Common myeloid progenitor, CD34-positive (primary cell): ENCODE measurements at regions not wholly inside any gene's neighbourhood (a gene's known extent, or its start where the extent isn't known, plus 50 kb on each side); places are given as distances from the start of the nearest gene placed in this dataset.
"Not testable (repeated sequence)": the region's sequence is repeated elsewhere in the genome, so short reads cannot be mapped to it uniquely, and the experiment has no call there.

Experiments
- CTCF ChIA-PET: fragments of 350-600 bp; sonication (Branson Sonifier 250); formaldehyde crosslinking; loops from one replicate; lab custom pipeline; 2021; ENCODE audit warnings: antibody characterized with exemption; lab: Charles Lee
- POLR2A ChIA-PET: fragments of 350-600 bp; sonication (Branson Sonifier 250); formaldehyde crosslinking; loops from one replicate; lab custom pipeline; 2021; ENCODE audit warnings: antibody characterized with exemption; lab: Charles Lee
- DNase-seq, 3 donors: peaks; one replicate each; pipeline versions ENCODE4 v3.0.0 to v3.0.0-alpha.2; 2013
- H3K27ac ChIP-seq, 2 experiments: 1 replicate in 1 of 2; 2 replicates in 1 of 2; pipeline ENCODE4 v1.7.0; 2013; ENCODE audit warnings: inconsistent platforms in 2 of 2, low read length in 2 of 2, mild to moderate bottlenecking in 2 of 2, low read depth in 1 of 2, moderate library complexity in 1 of 2; ENCODE audit not compliant: severe bottlenecking in 2 of 2, insufficient read depth in 1 of 2, poor library complexity in 1 of 2
- H3K27me3 ChIP-seq, 5 experiments: replicated peaks in 2 of 5; 1 replicate in 3 of 5; 2 replicates in 2 of 5; pipeline versions ENCODE4 v1.6.1 to v1.7.0; 2013; ENCODE audit warnings: low read length in 4 of 5, mild to moderate bottlenecking in 2 of 5, moderate library complexity in 2 of 5, inconsistent platforms in 1 of 5; ENCODE audit not compliant: insufficient read depth in 5 of 5, control insufficient read depth in 4 of 5
- H3K36me3 ChIP-seq, 4 experiments: 1 replicate in 2 of 4; 2 replicates in 2 of 4; pipeline versions ENCODE4 v1.6.1 to v1.7.0; 2013; ENCODE audit warnings: low read length in 3 of 4, control low read depth in 1 of 4, mild to moderate bottlenecking in 1 of 4; ENCODE audit not compliant: control insufficient read depth in 4 of 4, insufficient read depth in 4 of 4
- H3K4me1 ChIP-seq, 4 experiments: 1 replicate in 3 of 4; 2 replicates in 1 of 4; pipeline versions ENCODE4 v1.6.1 to v1.7.1; 2013; ENCODE audit warnings: low read length in 3 of 4, mild to moderate bottlenecking in 3 of 4, control low read depth in 1 of 4, inconsistent platforms in 1 of 4, moderate library complexity in 1 of 4; ENCODE audit not compliant: control insufficient read depth in 4 of 4, insufficient read depth in 4 of 4; ENCODE audit errors: control extremely low read depth in 1 of 4
- H3K4me3 ChIP-seq, 7 experiments: 1 replicate in 4 of 7; 2 replicates in 3 of 7; pipeline versions ENCODE4 v1.5.1 to v1.7.0; 2013; ENCODE audit warnings: mild to moderate bottlenecking in 7 of 7, low read length in 6 of 7, moderate library complexity in 6 of 7, inconsistent platforms in 2 of 7, low read depth in 2 of 7, control low read depth in 1 of 7; ENCODE audit not compliant: insufficient read depth in 4 of 7, control insufficient read depth in 1 of 7; ENCODE audit errors: extremely low read depth in 1 of 7
- H3K9me3 ChIP-seq, 5 experiments: 1 replicate in 4 of 5; 2 replicates in 1 of 5; pipeline versions ENCODE4 v1.6.1 to v1.7.1; 2013; ENCODE audit warnings: low read length in 4 of 5, mild to moderate bottlenecking in 2 of 5, inconsistent platforms in 1 of 5, low read depth in 1 of 5, moderate library complexity in 1 of 5; ENCODE audit not compliant: control insufficient read depth in 4 of 5, insufficient read depth in 2 of 5; ENCODE audit errors: control extremely low read depth in 1 of 5
- WGBS: methylation state at CpG from one replicate; pipeline ENCODE4 v1.1.5; 2013; ENCODE audit not compliant: insufficient coverage; 5-methylcytosine and 5-hydroxymethylcytosine counted together

DNA sequence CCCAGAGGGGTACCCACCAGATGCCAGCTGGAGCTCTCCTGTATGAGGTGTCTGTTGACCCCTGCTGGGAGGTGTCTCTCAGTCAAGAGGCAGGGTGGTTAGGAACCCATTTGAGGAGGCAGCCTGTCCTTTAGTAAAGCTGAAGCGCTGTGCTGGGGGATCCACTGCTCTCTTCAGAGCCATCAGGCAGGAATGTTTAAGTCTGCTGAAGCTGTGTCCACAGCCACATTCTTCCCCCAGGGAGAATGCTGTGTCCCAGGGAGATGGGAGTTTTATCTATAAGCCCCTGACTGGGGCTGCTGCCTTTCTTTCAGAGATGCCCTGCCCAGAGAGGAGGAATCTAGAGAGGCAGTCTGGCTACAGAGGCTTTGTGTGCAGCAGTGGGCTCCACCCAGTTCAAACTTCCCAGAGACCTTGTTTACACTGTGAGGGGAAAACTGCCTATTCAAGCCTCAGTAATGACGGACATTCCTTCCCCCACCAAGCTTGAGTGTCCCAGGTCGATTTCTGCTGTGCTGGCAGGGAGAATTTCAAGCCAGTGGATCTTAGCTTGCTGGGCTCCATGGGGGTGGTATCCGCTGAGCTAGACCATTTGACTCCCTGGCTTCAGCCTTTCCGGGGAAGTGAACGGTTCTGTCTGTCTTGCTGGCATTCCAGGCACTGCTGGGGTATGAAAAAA is 133.8 kb downstream of the LEPR start:
- H3K36me3 ChIP-seq, CTCF ChIA-PET, H3K4me1 ChIP-seq, POLR2A ChIA-PET, DNase-seq, H3K4me3 ChIP-seq, H3K9me3 ChIP-seq, H3K27me3 ChIP-seq: not testable (repeated sequence)
- peak overlapping the region in 1 of 2 experiments; percentile 4 for H3K27ac ChIP-seq
- 90% methylated on average over 5 of the region's 6 CpGs for WGBS

DNA sequence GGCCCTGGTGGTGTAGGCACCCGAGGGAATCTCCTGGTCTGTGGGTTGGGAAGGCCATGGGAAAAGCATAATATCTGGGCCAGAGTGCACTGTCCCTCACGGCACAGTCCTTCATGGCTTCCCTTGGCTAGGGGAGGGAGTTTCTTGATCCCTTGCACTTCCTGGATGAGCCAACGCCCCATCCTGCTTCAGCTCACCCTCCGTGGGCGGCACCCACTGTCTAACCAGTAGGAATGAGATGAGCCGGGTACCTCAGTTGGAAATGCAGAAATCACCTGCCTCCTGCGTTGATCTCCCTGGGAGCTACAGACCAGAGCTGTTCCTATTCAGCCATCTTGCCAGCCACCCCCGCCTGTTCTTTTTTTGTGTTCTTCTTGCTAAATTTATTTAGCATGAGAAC is 134.4 kb downstream of the LEPR start:
- CTCF ChIA-PET: interaction anchor here (1.0 kb wide), 1 partner anchor 16 kb away, joined by 3 read pairs; no protein-coding TSS in a partner anchor
- no peaks in the 10 kb centered on the region for H3K36me3 ChIP-seq
- WGBS: 100% methylated on average over 7 of the region's 8 CpGs
- DNase-seq: no peak
- POLR2A ChIA-PET: no interaction called here
- no peaks in the 10 kb centered on the region for H3K4me1 ChIP-seq
- no peaks in the 10 kb centered on the region for H3K27me3 ChIP-seq
- H3K27ac ChIP-seq: peak overlapping the region in 1 of 2 experiments; percentile 4
- H3K4me3 ChIP-seq: no peak overlapping the region
- peaks cover 0 to 8% (median 0%) of the 10 kb centered on the region in 5 experiments for H3K9me3 ChIP-seq

DNA sequence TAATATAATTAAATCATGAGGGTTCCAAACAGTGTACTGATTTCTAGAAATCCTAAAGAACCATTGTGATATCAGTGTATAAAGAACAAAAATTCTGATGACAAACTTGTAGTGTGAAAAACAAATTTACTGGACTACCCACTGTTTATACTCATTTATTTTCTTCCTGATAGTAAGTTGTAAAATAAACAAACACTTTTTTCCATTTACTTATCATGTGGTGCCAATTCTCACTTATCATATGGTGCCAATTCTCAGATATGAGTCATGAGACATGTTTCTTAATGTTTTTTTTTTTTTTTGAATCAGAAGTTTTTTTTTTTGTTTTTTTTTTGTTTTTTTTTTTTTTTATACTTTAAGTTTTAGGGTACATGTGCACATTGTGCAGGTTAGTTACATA is 137.7 kb downstream of the LEPR start:
- peak in 1 of 3 donors; percentile 11 for DNase-seq
- Histone ChIP-seq H3K36me3 (no peaks in the 10 kb centered on the region), H3K27ac (no peak overlapping the region), H3K4me1 (no peaks in the 10 kb centered on the region), H3K27me3 (no peaks in the 10 kb centered on the region), H3K4me3 (no peak overlapping the region), H3K9me3 (peaks cover 0 to 8% (median 0%) of the 10 kb centered on the region in 5 experiments)
- ChIA-PET POLR2A (no interaction called here), CTCF (no interaction called here)

DNA sequence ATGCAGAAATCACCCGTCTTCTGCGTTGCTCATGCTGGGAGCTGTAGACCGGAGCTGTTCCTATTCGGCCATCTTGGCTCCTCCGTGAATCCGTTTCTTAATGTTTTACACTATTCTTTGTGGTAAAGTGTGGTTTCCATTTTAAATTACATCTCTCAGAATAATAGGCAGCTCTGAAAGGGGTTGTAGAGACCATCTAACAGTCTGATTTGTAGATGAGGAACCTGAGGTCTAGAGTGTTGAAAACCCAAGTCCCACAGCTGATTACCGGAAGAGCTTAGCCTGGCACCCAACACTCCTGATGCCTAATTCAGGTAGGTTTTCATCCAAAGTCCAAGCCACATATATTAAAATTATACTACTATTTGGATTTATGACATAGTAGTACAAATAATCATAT is 144.0 kb downstream of the LEPR start:
- H3K9me3 ChIP-seq: peaks cover 0 to 4% (median 0%) of the 10 kb centered on the region in 5 experiments
- no peaks in the 10 kb centered on the region for H3K4me1 ChIP-seq
- no peak for DNase-seq
- POLR2A ChIA-PET: no interaction called here
- H3K27ac ChIP-seq: no peak overlapping the region
- H3K36me3 ChIP-seq: no peaks in the 10 kb centered on the region
- CTCF ChIA-PET: no interaction called here
- no peaks in the 10 kb centered on the region for H3K27me3 ChIP-seq
- WGBS: no CpG with 5 or more reads among the region's 7 CpGs
- no peak overlapping the region for H3K4me3 ChIP-seq

DNA sequence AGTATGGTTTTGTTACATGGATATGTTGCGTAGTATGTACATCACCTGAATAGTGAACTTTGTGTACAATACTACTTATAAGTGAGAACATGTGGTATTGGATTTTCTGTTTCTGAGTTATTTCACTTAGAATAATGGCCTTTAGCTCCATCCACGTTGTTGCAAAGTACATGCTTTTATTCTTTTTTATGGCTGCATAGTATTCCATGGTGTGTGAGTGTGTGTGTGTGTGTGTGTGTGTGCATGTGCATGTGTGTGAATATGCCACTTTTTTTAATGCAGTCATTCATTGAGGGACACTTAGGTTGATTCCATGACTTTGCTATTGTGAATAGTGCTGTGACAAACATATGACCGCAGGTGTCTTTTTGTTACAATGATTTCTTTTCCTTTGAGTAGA is 147.8 kb downstream of the LEPR start:
- DNase-seq: no peak
- ChIA-PET POLR2A (no interaction called here), CTCF (no interaction called here)
- H3K36me3 ChIP-seq: no peaks in the 10 kb centered on the region
- no peak overlapping the region for H3K27ac ChIP-seq
- no peak overlapping the region for H3K4me3 ChIP-seq
- WGBS: 100% methylated on average over 1 of the region's 3 CpGs
- H3K27me3 ChIP-seq: no peaks in the 10 kb centered on the region
- H3K4me1 ChIP-seq: no peaks in the 10 kb centered on the region
- H3K9me3 ChIP-seq: peaks cover 0 to 4% (median 0%) of the 10 kb centered on the region in 5 experiments

DNA sequence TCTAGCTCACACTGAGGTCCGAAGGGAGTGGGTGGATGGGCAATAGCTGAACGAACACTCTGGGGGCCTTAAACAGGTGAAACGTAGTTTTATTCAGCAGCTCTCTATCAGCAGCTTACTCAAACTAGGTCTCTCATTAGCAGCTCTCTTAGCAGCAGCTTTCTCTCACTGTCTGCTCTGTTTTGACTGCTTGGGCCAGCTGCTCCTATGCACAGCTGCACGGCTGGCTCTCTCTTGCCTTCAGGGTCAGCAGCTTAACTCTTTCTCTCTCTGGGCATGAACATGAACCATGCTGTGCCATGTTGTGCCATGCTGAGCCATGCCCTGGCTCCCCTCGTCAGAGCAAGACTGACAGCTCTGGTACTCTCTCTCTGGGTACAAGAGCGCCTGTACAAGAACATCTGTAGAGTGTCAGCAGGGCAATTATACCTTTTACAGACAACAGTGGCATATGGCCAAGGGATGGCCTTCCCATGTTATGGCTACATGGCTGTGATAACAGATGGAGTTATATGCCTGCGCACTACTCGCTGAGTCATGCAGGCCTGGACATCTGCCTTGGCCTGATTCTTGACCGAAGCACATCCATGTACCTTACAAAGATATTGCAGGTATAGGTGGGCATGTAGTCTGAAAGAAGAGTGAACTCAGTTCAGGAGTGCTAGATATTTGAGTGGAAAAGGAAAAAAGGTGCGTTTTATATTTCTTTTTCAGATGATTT is 152.4 kb downstream of the LEPR start:
- Histone ChIP-seq H3K4me1 (no peaks in the 10 kb centered on the region), H3K9me3 (peaks cover 0 to 4% (median 0%) of the 10 kb centered on the region in 5 experiments), H3K4me3 (no peak overlapping the region), H3K36me3 (no peaks in the 10 kb centered on the region), H3K27ac (no peak overlapping the region), H3K27me3 (no peaks in the 10 kb centered on the region)
- no peak for DNase-seq
- POLR2A ChIA-PET: no interaction called here
- 95% methylated on average over 9 of the region's 10 CpGs for WGBS
- CTCF ChIA-PET: interaction anchor here (1.6 kb wide), 1 partner anchor 57 kb away, joined by 3 read pairs; no protein-coding TSS in a partner anchor

DNA sequence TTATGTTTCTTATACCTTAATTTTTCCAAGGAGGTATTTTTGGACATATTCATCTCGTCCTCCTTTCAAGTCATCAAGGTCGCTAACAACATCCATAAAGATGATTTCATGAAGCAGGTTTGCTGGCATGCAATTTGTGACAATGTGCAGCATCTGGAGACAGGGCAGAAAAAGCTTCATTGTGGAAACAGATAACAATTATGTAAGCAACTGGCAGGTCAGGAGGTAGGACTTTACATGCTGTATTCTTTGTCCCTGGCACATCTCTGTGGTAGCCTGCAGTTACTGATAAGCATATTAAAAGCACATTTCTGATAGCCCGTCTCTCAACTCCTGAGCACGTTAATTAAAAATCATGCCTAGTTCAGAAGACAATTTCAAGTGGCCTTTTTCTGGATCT is 156.8 kb downstream of the LEPR start:
- Histone ChIP-seq H3K27ac (no peak overlapping the region), H3K27me3 (no peaks in the 10 kb centered on the region), H3K4me3 (no peak overlapping the region), H3K36me3 (no peaks in the 10 kb centered on the region), H3K9me3 (no peaks in the 10 kb centered on the region), H3K4me1 (no peaks in the 10 kb centered on the region)
- WGBS: 100% methylated on average over 3 of the region's 4 CpGs
- ChIA-PET CTCF (no interaction called here), POLR2A (no interaction called here)
- peak; percentile 3 to 66 (median 27) for DNase-seq
